B cell (primary cell): ENCODE measurements at regions not wholly inside any gene's neighbourhood (a gene's known extent, or its start where the extent isn't known, plus 50 kb on each side); places are given as distances from the start of the nearest gene placed in this dataset.

Experiments used
- ATAC-seq: fragments of 200-7000 bp; cut with Tn5 transposase; one replicate; pipeline ENCODE4 v1.10.0; 2021; ENCODE audit warnings: low read depth, mild to moderate bottlenecking, moderate number of reproducible peaks, moderate library complexity
- CTCF ChIA-PET: fragments of 350-600 bp; sonication (Branson Sonifier 250); formaldehyde crosslinking; loops from one replicate; lab custom pipeline; 2021; ENCODE audit warnings: antibody characterized with exemption, inconsistent platforms; lab: Charles Lee
- POLR2A ChIA-PET: fragments of 350-600 bp; sonication (Branson Sonifier 250); formaldehyde crosslinking; loops from one replicate; lab custom pipeline; 2021; ENCODE audit warnings: antibody characterized with exemption; lab: Charles Lee
- DNase-seq: peaks from one replicate; pipeline ENCODE4 v3.0.0; 2013
- H2AFZ ChIP-seq: 2 replicates; pipeline ENCODE4 v1.6.1; 2012; ENCODE audit warnings: mild to moderate bottlenecking, low read depth, low read length; ENCODE audit not compliant: insufficient read depth, poor library complexity, severe bottlenecking
- H3K27ac ChIP-seq, 2 donors: 1 replicate in 1 of 2; 2 replicates in 1 of 2; pipeline ENCODE4 v1.5.1; 2012 to 2013; ENCODE audit warnings: low read length in 2 of 2, mild to moderate bottlenecking in 2 of 2, moderate library complexity in 1 of 2
- H3K27me3 ChIP-seq, 4 experiments: fragments of 200-600 bp in 1 of 4; sonication (generic) in 1 of 4; replicated peaks in 1 of 4; 1 replicate in 2 of 4; 2 replicates in 2 of 4; pipeline versions ENCODE4 v1.6.1 to v1.7.0; 2013 to 2016; ENCODE audit warnings: low read length in 3 of 4, mild to moderate bottlenecking in 2 of 4, mixed read lengths in 1 of 4, moderate library complexity in 1 of 4; ENCODE audit not compliant: insufficient read depth in 4 of 4, control insufficient read depth in 3 of 4; ENCODE audit errors: control extremely low read depth in 1 of 4
- H3K36me3 ChIP-seq, 2 experiments: replicated peaks in 1 of 2; 1 replicate in 1 of 2; 2 replicates in 1 of 2; pipeline versions ENCODE4 v1.6.1 to v1.7.1; 2013; ENCODE audit warnings: low read length in 1 of 2; ENCODE audit not compliant: insufficient read depth in 2 of 2, control insufficient read depth in 1 of 2; ENCODE audit errors: control extremely low read depth in 1 of 2, extremely low read depth in 1 of 2
- H3K4me1 ChIP-seq, 2 donors: fragments of 200-600 bp in 1 of 2; sonication (generic) in 1 of 2; 1 replicate in 1 of 2; 2 replicates in 1 of 2; pipeline versions ENCODE4 v1.5.1 to v1.6.1; 2013 to 2017; ENCODE audit warnings: low read length in 2 of 2; ENCODE audit not compliant: control insufficient read depth in 2 of 2, insufficient read depth in 2 of 2
- H3K4me2 ChIP-seq: replicated peaks from 2 replicates; pipeline ENCODE3; 2012; ENCODE audit warnings: mild to moderate bottlenecking, low read depth, low read length; ENCODE audit not compliant: poor library complexity, severe bottlenecking
- H3K4me3 ChIP-seq, 5 experiments: fragments of 200-600 bp in 1 of 5; sonication (generic) in 1 of 5; 1 replicate in 3 of 5; 2 replicates in 2 of 5; pipeline versions ENCODE4 v1.5.1 to v1.7.0; 2011 to 2016; ENCODE audit warnings: low read length in 4 of 5, mild to moderate bottlenecking in 4 of 5, low read depth in 2 of 5, control low read depth in 1 of 5, moderate library complexity in 1 of 5; ENCODE audit not compliant: insufficient read depth in 1 of 5; ENCODE audit errors: control extremely low read depth in 1 of 5, extremely low read depth in 1 of 5
- H3K79me2 ChIP-seq: fragments of 200-600 bp; sonication (generic); one replicate; pipeline ENCODE4 v1.6.0; 2016; ENCODE audit warnings: low read length; ENCODE audit not compliant: control insufficient read depth, insufficient read depth
- H3K9ac ChIP-seq: fragments of 200-600 bp; sonication (generic); 2 replicates; pipeline ENCODE4 v1.6.1; 2017; ENCODE audit warnings: mild to moderate bottlenecking, low read length, moderate library complexity
- H3K9me3 ChIP-seq, 3 donors: one replicate each; pipeline versions ENCODE4 v1.6.1 to v1.7.1; 2013; ENCODE audit warnings: low read length in 2 of 3; ENCODE audit not compliant: control insufficient read depth in 2 of 3, insufficient read depth in 1 of 3; ENCODE audit errors: control extremely low read depth in 1 of 3
- H4K20me1 ChIP-seq: 2 replicates; pipeline ENCODE4 v1.6.0; 2012; ENCODE audit warnings: mild to moderate bottlenecking, low read length; ENCODE audit not compliant: insufficient read depth, control insufficient read depth, poor library complexity, severe bottlenecking
- H3K27ac Mint-ChIP-seq: one replicate; pipeline ENCODE4 v1.8.0; 2021; ENCODE audit warnings: mixed read lengths
- H3K27me3 Mint-ChIP-seq: one replicate; pipeline ENCODE4 v1.8.0; 2021; ENCODE audit warnings: mixed read lengths
- H3K4me1 Mint-ChIP-seq: one replicate; pipeline ENCODE4 v1.8.0; 2021; ENCODE audit warnings: mixed read lengths
- H3K4me3 Mint-ChIP-seq: one replicate; pipeline ENCODE4 v1.8.0; 2021; ENCODE audit warnings: mixed read lengths
- H3K9me3 Mint-ChIP-seq: one replicate; pipeline ENCODE4 v1.8.0; 2022; ENCODE audit warnings: mixed read lengths; ENCODE audit not compliant: insufficient read depth
- EZH2 ChIP-seq: IDR thresholded peaks from 2 replicates; pipeline ENCODE4 v1.6.1; 2012; ENCODE audit warnings: borderline replicate concordance, low read depth, mild to moderate bottlenecking, moderate library complexity, low read length; ENCODE audit not compliant: insufficient read depth, poor library complexity, severe bottlenecking
- WGBS: methylation state at CpG from one replicate; pipeline ENCODE4 v1.1.5; 2013; ENCODE audit warnings: missing lambda C conversion rate; ENCODE audit not compliant: insufficient coverage; 5-methylcytosine and 5-hydroxymethylcytosine counted together
- intact Hi-C: fragments of 100-400 bp; cut with micrococcal nuclease; formaldehyde crosslinking; loops from one replicate; pipeline ENCODE4 v1.10.0; 2022
- TF ChIP-seq, protein P1 (sequence below): fragments of 200-600 bp; IDR thresholded peaks from one replicate; pipeline ENCODE4 v1.8.0; 2022; ENCODE audit warnings: antibody characterized with exemption, mild to moderate bottlenecking

- Mint-ChIP-seq H3K9me3 (no peaks in the 10 kb centered on the region), H3K4me3 (no peak overlapping the region), H3K27me3 (no peaks in the 10 kb centered on the region), H3K4me1 (no peaks in the 10 kb centered on the region), H3K27ac (no peak overlapping the region)
- no peaks in the 10 kb centered on the region for H3K27me3 ChIP-seq
- TF ChIP-seq, protein P1, sequence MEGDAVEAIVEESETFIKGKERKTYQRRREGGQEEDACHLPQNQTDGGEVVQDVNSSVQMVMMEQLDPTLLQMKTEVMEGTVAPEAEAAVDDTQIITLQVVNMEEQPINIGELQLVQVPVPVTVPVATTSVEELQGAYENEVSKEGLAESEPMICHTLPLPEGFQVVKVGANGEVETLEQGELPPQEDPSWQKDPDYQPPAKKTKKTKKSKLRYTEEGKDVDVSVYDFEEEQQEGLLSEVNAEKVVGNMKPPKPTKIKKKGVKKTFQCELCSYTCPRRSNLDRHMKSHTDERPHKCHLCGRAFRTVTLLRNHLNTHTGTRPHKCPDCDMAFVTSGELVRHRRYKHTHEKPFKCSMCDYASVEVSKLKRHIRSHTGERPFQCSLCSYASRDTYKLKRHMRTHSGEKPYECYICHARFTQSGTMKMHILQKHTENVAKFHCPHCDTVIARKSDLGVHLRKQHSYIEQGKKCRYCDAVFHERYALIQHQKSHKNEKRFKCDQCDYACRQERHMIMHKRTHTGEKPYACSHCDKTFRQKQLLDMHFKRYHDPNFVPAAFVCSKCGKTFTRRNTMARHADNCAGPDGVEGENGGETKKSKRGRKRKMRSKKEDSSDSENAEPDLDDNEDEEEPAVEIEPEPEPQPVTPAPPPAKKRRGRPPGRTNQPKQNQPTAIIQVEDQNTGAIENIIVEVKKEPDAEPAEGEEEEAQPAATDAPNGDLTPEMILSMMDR: no peak
- TF ChIP-seq EZH2: no peak
- CTCF ChIA-PET: no interaction called here
- H4K20me1 ChIP-seq: no peaks in the 10 kb centered on the region
- no peak for DNase-seq
- H3K4me1 ChIP-seq: no peaks in the 10 kb centered on the region
- H3K4me2 ChIP-seq: no peak overlapping the region
- H2AFZ ChIP-seq: no peak overlapping the region
- ATAC-seq: no peak
- H3K9ac ChIP-seq: no peak overlapping the region
- POLR2A ChIA-PET: no interaction called here
- no peak overlapping the region for H3K27ac ChIP-seq
- intact Hi-C loops: no loop called here
- no peaks in the 10 kb centered on the region for H3K36me3 ChIP-seq
- no peak overlapping the region for H3K4me3 ChIP-seq
- H3K9me3 ChIP-seq: no peaks in the 10 kb centered on the region
- no peaks in the 10 kb centered on the region for H3K79me2 ChIP-seq
Observed at GRCh38 chr3:159685801-159686200, 302.8 kb upstream of the IL12A start.

- intact Hi-C loops: no loop called here
- no peak overlapping the region for H2AFZ ChIP-seq
Observed at GRCh38 chr3:159693226-159693625, 295.4 kb upstream of the IL12A start.

More at GRCh38 chr3:159693226-159693625, 295.4 kb upstream of the IL12A start:
- CTCF ChIA-PET: no interaction called here
- Histone ChIP-seq H3K27me3 (no peaks in the 10 kb centered on the region), H4K20me1 (no peaks in the 10 kb centered on the region), H3K4me1 (no peaks in the 10 kb centered on the region), H3K79me2 (no peaks in the 10 kb centered on the region), H3K36me3 (no peaks in the 10 kb centered on the region), H3K4me2 (no peak overlapping the region), H3K4me3 (no peak overlapping the region), H3K9me3 (no peaks in the 10 kb centered on the region), H3K27ac (no peak overlapping the region), H3K9ac (no peak overlapping the region)
- POLR2A ChIA-PET: no interaction called here
- DNase-seq (no peak), ATAC-seq (no peak)
- peaks cover 5% of the 10 kb centered on the region for H3K27me3 Mint-ChIP-seq
- H3K9me3 Mint-ChIP-seq: no peaks in the 10 kb centered on the region
- 67% methylated on average over 1 of the region's 4 CpGs for WGBS
- H3K4me3 Mint-ChIP-seq: no peak overlapping the region
- TF ChIP-seq EZH2: no peak
- TF ChIP-seq, protein P1: no peak
- no peaks in the 10 kb centered on the region for H3K4me1 Mint-ChIP-seq
- H3K27ac Mint-ChIP-seq: no peak overlapping the region
